ENCODE measurements at regions not wholly inside any gene's neighbourhood (a gene's known extent, or its start where the extent isn't known, plus 50 kb on each side); places are given as distances from the start of the nearest gene placed in this dataset.

DNA sequence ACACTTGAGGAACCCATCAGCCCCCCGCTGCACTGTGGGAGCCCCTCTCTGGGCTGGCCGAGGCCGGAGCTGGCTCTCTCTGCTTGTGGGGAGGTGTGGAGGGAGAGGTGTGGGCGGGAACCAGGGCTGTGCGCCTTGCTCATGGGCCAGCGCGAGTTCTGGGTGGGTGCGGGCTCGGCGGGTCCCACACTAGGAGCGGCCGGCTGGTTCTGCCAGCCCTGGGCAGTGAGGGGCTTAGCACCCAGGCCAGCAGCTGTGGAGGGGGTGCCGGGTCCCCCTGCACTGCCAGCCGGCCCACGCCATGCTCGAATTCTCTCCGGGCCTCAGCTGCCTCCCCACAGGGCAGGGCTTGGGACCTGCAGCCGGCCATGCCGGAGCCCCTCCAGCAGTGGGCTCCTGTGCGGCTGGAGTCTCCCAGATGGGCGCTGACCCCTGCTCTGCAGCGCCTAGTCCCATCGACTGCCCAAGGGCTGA lies 430.2 kb downstream of the FAT4 start:
- no peak for TF ChIP-seq CBFB (CRISPR knock-in tag; IDR thresholded peaks at IDR 0.05; ENCODE audit: low read depth)
- no peak for TF ChIP-seq TEAD4 (CRISPR knock-in tag; IDR thresholded peaks at IDR 0.05)
- TF ChIP-seq CREM (CRISPR knock-in tag; IDR thresholded peaks at IDR 0.05): no peak
- TF ChIP-seq, protein P1, sequence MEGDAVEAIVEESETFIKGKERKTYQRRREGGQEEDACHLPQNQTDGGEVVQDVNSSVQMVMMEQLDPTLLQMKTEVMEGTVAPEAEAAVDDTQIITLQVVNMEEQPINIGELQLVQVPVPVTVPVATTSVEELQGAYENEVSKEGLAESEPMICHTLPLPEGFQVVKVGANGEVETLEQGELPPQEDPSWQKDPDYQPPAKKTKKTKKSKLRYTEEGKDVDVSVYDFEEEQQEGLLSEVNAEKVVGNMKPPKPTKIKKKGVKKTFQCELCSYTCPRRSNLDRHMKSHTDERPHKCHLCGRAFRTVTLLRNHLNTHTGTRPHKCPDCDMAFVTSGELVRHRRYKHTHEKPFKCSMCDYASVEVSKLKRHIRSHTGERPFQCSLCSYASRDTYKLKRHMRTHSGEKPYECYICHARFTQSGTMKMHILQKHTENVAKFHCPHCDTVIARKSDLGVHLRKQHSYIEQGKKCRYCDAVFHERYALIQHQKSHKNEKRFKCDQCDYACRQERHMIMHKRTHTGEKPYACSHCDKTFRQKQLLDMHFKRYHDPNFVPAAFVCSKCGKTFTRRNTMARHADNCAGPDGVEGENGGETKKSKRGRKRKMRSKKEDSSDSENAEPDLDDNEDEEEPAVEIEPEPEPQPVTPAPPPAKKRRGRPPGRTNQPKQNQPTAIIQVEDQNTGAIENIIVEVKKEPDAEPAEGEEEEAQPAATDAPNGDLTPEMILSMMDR (IDR thresholded peaks at IDR 0.05): no peak
- TF ChIP-seq, protein P2, sequence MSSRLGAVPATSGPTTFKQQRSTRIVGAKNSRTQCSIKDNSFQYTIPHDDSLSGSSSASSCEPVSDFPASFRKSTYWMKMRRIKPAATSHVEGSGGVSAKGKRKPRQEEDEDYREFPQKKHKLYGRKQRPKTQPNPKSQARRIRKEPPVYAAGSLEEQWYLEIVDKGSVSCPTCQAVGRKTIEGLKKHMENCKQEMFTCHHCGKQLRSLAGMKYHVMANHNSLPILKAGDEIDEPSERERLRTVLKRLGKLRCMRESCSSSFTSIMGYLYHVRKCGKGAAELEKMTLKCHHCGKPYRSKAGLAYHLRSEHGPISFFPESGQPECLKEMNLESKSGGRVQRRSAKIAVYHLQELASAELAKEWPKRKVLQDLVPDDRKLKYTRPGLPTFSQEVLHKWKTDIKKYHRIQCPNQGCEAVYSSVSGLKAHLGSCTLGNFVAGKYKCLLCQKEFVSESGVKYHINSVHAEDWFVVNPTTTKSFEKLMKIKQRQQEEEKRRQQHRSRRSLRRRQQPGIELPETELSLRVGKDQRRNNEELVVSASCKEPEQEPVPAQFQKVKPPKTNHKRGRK (CRISPR knock-in tag; IDR thresholded peaks at IDR 0.05; ENCODE audit: borderline replicate concordance): no peak
- TF ChIP-seq ZNF138 (CRISPR knock-in tag; conservative IDR thresholded peaks at IDR 0.05): no peak
- TF ChIP-seq, protein P3, sequence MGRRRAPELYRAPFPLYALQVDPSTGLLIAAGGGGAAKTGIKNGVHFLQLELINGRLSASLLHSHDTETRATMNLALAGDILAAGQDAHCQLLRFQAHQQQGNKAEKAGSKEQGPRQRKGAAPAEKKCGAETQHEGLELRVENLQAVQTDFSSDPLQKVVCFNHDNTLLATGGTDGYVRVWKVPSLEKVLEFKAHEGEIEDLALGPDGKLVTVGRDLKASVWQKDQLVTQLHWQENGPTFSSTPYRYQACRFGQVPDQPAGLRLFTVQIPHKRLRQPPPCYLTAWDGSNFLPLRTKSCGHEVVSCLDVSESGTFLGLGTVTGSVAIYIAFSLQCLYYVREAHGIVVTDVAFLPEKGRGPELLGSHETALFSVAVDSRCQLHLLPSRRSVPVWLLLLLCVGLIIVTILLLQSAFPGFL (CRISPR knock-in tag; IDR thresholded peaks at IDR 0.05; ENCODE audit: borderline replicate concordance): no peak
